HG03342 (cell line): ENCODE measurements at regions not wholly inside any gene's neighbourhood (a gene's known extent, or its start where the extent isn't known, plus 50 kb on each side); places are given as distances from the start of the nearest gene placed in this dataset.

Experiments used
- ATAC-seq: cut with Tn5 transposase; IDR thresholded peaks from one replicate; pipeline ENCODE4 v1.9.1; 2021; ENCODE audit warnings: mild to moderate bottlenecking, moderate library complexity; ENCODE audit not compliant: unreplicated experiment

DNA sequence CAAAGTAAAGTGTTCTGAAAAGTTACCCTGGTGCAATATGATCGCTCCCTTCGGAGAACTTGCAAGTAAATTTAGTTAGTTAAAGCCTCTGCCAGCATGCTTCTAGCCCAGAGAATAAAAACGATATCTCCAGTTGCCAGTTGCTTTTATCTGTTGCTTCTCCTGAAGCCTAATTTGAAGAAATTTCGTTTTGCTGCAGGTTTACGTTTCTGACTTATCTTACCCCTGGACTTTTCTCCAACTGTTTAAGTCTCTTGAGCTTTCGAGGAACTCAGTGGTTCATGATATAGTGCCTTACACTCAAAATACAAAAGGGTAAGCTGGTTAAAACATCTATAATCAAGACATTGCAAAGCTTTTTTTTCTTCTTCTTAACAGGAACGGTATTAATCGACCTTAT lies 131.1 kb downstream of the FAM161A start:
- ATAC-seq = no peak

DNA sequence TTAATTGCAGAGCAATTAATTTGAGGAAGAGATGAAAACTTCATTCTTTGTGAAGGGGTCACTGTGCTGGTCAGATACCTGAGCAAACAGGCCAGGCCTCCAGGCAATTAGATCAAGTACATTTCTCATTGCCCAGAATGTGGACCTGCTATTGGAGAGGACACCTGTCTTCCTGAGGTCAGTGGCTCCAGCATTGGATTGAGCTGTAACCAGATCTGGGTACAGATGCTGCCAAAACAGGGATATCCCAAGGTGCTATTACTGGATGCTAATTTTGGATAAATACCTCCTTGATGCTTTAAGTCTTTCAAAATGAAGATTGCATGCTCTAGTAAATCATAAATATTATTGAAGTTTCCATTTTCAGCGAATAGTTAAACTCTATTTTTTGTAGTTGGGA lies 131.5 kb downstream of the FAM161A start:
- no peak for ATAC-seq

DNA sequence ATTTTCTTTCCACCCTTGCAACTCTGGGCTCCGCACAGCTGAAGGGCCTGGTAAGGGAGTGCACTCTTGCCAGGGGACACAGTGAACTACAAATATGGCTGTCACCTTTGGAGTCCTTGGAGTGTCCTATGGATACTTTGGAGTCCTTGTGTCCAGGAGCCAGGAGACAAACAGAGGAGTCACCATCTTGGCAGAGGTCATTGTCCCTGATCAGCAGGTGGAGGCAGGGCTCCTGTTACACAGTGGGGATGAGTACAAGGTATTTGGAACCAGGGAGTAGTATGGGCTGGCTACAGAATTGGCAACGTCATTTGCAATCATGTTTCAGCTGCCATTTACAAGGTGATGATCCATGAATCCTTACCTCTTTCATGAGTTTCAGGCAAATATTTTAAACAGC lies 132.5 kb downstream of the FAM161A start:
- no peak for ATAC-seq

DNA sequence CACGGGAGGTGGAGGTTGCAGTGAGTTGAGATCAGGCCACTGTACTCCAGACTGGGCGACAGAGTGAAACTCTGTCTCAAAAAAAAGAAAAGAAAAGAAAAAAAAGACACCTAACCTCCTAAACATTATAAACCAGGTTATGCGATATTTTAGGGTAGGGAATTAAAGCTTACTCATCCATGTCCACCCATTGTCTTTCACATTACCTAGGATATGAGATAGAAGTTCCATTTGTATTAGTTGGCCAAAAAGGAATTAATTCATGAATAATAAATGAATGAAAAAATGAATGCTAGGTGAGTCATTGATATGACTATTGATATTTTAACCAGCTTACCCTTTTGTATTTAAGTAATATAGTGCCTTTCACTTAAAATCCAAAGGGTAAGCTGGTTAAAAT lies 132.9 kb downstream of the FAM161A start:
- no peak for ATAC-seq

DNA sequence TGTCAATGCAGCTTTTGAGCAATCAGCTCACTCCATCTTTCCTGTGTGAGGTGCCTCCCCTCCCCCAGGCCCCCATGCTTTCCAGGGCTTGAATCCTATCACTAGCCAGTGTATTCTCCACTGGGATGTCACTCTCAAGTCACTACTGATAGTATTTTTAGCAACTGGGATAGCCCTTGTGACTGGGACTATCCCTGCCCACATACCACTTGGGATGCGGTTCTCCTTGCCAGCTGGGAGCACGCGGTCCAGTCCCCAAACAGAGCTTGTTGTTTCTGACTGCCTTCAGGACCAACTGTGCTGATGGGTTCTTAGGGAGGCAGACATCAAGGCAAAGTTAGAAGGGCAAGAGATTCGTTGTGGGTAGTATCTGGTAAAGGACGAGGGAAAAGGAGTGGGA lies 134.9 kb downstream of the FAM161A start:
- ATAC-seq = no peak

DNA sequence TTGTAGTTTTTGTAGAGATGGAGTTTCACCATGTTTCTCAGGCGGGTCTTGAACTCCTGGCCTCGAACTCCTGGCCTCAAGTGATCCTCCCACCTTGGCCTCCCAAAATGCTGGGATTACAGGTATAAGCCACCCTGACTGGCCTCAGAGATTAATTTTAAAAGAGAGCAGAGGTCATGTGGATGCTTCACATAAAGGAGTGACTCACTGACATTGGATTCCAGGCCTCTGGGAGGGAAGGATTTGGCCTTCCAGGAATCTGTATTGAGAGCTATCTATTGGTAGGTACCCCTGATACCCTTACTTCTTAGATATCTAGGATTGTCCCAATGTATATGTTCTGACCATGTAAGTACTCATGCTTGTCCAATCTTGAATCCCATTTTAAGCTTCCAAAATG lies 138.4 kb downstream of the FAM161A start:
- no peak for ATAC-seq

DNA sequence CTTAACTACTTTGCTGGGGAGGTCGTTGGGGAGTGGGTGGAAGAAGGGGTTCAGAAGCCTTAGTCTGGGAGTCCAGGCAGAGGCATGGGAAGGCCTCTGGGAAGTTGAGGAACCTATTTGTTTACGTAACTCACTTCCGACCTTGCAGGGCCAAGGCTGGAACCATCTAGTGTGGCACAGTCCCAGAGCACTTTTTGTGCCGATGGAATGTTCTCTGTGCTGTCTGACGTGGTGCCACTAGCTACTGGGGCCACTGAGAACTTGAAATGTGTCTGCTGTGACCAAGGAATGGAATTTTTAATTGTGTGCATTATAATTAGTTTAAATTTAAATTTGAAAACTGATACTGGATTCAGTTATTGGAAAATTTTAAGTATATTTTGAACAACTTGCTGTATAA lies 139.7 kb downstream of the FAM161A start:
- no peak for ATAC-seq

DNA sequence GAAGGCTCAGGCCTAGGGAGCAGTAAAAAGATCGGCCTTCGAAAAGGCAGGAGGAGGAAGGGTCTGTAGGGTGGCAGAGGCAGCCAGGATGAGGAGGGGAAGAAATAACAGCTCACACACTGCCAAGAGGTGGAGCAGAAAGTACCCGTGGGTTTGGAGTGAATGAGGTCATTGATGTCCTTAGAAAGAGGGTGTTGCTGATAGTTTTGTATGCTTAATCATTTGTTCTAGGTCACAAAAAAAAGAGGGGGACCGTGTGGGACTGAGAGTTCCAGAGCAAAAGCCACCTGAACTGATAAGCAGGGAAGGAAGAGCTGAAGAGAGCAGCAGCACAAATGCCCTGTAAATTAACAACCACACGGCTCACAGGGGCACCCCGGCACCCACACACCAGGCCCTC lies 140.4 kb downstream of the FAM161A start:
- ATAC-seq = no peak

DNA sequence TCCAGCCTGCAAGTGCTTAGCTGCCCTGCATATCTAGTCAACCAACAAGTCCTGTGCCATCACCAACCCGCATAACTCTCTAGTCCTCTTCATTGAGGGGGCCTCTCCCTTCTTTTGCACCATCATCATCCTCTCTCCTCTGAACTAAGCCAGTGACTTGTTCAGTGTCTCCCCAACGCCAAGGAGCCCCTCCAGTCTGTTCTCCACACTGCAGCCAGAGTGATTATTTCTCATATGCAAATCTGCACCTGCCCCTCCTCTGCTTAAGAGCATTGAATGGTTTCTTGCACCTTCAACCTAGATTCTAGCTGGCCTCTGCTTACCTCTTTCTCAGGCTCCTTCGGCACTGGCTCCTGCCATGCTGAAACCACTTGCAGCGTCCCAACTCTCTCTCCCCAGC lies 141.8 kb downstream of the FAM161A start:
- no peak for ATAC-seq

DNA sequence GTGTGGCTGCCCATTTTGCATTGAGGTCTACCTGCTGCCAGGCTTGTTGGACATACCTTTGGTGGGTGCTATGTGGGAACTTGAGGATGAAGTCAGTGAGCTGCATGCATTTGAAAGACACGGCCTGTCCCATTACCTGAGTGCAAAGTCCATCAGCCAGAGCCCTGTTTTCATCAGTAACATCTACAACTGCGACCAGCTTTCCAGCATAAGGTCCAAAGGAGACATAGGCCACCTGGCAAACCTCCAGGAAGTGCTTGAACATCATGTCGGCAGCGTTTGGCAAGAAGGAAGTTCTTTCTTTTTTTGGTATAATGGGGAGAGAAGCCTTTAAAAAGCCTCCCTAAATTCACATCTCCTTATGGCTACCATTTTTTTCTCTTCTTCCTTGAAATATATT lies 143.1 kb downstream of the FAM161A start:
- ATAC-seq = no peak

DNA sequence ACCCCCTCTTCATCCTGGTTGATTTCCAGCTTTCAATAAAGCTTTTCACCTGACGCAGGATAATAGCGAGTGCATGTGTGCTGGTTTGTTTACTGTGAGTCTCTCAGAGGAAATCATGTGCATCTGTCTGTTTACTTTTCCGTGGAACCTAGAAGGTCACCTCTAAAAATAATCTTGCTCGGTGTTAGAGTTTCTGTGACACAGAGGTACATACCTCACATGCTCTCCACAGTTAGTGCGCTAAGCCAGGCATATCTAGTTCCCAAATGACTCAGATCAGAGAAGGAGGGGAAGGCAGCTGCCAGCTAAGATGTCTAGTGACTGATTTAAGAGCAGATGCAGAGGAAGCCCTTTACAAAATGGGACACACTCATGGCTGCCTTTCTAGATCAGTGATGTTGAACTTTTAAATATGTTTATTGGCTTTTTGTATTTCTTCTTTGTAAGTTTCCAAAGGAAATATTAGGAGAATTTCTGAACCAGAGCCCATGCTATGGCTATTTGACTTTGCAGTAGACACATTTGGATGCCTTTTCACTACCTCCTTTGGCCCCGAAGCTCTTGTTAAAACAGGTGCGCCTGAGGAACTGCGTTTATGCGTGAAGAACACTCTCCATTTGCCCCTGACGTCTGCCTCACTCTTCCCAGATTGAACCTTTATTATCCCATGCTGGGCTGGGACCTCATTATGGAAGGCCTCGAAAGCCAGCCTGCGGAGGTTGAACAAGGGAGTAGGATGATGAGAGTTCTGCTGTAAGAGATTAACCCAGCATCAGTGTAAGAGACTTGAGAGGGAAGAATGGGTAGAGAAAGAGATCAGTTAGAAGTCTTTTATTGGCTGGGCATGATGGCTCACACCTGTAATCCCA lies 145.6 kb downstream of the FAM161A start:
- peak; percentile 100 for ATAC-seq

DNA sequence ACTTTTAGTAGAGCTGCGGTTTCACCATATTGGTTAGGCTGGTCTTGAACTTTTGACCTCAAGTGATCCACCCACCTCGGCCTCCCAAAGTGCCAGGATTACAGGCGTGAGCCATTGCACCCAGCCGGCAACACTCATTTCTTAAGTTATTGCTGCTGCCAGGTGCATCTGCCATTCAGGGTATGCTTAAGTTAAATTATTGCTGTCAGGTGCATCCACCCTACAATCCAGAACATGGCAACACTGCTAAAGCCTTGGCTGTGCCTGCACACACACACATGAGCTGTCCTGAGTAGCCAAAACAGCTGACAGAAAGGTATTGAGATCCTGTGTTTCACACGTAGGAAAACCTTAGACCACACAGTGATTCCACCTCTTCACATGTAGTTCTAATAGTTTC lies 148.2 kb downstream of the FAM161A start:
- no peak for ATAC-seq

DNA sequence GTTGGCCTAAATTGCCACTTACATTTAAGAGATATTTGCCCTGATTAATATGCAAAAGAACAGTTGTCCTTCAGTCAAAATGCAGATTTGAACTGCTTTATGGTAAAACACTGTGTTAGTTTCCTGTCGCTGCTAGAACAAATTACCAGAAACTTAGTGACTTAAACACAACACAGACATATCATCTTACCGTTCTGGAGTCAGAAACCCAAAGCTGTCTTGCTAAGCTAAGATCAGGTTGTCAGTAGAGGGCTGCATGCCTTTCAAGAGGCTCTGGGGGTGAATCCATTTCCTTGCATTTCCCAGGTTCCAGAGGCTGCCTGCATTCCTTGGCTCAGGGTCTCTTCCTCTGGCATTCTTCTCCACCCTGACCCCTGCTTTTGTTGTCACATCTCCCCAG lies 149.5 kb downstream of the FAM161A start:
- ATAC-seq = no peak

DNA sequence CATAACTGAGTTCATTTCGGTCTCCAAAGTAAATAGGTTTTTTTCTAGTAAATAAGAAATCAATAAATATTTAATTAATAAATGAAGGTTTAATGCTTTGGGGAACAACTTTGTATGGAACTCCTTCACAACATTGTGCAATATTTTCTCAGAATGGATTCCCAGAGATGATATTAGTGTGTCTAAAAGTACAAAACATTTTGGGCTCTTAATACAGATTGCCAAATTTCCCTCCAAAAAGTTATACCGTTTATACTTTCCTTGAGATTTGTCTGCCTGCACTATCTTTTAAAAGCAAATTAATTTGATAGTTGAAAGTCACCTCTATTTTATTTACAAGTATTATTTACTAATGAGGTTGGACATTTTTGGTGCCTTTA lies 151.8 kb downstream of the FAM161A start:
- ATAC-seq = no peak

DNA sequence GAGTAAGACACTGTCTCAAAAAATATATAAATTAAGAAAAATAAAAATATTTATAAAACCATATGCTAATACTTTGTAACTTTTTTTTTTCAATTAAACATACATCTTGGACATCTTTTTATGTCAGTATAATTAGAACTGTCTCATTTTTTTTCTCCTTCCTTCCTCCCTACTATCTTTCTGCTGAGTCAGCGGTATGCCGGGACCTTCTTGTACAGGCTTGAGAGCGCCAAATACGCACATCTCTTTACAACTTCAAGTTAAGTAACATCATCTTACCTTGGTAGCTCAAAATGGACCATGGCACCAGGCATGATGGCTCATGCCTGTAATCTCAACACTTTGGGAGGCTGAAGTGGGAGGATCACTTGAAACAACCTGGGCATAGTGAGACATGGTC lies 153.4 kb downstream of the FAM161A start:
- no peak for ATAC-seq

DNA sequence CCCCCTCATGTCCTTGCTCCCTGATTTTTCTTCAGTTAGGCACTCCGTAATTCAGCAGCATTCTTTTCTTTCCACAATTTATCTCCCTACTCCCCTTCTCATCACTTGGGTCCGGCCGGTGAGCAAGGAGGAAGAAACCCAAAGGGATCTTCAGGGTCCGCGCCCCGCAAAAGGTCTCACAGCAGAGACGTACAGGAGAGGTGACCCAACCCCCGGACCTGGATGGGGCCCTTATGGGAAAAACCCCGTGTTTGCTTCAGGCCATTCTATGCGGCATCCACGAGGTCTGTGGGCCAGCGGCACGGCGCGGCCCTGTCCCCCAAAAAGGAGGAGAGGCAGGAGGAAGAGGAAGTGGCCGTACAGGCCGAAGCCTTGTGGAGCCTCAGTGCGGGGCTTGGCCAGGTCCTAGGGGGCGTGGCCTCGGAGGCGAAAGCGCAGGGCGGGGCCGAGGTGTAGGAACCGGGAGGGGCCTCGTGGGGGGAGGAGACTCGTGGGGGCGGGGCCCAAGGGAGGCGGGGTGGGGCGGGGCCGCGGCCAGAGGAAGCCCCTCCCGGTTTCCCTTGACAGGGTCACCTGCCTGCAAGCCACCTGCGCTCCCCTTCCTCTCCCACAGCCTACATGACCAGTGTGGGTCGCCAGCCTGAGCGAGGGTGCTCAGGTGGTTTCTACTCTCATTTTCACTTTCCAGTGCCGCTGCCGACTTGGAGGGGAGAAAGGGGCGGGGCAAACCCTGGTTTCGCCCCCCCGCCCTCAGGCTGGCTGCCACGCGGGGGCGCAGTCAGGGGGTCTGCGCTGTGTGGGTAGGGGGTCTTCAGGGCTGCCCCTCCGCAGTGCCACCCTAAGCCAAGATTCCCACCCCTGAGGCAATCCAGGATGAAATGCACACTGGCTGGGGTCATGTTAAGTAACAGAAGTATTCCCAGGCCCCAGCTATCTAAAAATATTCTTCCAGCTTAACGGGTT lies 156.4 kb upstream of the XPO1 start:
- ATAC-seq = peak; percentile 92

DNA sequence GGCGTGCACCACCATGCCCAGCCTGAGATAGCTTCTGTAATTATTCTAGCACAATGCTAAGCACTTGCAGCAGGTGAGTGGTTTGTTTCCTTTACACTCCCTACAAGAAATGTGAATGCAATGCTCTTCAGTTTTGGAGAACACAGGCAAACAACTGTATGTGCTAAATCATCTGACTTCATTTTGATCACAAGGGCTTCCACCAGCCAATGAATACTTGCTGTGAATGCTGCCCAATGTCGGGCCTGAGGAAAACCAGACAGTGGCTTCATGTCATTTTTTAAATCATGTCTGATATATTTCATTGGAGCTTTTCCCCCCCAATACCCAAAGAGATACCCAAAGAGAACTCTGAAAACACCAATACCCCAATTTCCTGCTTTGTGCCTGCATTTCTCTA lies 155.6 kb upstream of the XPO1 start:
- no peak for ATAC-seq

DNA sequence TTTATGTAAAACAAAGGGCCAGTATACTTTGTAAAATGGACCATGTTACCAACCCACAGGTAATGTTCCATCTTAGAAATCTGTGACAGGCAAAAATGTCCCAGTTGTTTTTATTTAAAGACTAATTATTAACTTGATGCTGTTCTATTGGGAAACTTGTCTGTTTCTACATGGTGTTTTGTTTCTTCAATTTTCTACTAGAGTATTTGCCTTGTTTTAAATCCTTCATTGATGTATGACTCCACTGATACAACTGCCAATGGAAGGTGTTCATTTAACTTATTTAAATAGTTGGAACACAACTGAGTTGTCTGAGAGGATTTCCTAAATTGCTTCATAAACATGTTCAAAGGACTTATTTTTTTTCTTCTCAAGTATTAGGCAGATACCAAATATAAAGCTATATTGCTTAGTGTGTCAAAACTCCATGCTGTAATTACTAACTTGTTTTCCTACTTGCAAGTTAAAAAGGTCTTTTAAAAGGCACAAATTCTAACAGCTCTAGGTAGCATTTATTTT lies 152.0 kb upstream of the XPO1 start:
- ATAC-seq = no peak

DNA sequence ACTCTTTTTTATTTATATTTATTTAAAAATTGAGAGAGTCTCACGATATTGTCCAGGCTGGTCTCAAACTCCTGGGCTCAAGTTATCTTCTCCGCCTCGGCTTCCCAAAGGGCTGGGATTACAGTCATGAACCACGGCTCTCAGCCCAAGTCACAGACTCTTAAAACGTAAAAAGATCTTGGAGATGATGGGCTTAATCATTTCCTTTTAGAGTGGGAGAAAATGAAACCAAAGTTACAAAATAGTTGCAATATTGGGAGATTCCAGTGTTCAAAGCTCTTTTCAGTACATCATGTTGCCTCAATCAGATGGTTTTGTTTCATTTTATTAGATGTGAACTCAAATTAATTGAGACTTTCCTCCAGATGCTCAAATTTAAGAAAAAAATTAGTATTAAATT lies 151.4 kb upstream of the XPO1 start:
- no peak for ATAC-seq

DNA sequence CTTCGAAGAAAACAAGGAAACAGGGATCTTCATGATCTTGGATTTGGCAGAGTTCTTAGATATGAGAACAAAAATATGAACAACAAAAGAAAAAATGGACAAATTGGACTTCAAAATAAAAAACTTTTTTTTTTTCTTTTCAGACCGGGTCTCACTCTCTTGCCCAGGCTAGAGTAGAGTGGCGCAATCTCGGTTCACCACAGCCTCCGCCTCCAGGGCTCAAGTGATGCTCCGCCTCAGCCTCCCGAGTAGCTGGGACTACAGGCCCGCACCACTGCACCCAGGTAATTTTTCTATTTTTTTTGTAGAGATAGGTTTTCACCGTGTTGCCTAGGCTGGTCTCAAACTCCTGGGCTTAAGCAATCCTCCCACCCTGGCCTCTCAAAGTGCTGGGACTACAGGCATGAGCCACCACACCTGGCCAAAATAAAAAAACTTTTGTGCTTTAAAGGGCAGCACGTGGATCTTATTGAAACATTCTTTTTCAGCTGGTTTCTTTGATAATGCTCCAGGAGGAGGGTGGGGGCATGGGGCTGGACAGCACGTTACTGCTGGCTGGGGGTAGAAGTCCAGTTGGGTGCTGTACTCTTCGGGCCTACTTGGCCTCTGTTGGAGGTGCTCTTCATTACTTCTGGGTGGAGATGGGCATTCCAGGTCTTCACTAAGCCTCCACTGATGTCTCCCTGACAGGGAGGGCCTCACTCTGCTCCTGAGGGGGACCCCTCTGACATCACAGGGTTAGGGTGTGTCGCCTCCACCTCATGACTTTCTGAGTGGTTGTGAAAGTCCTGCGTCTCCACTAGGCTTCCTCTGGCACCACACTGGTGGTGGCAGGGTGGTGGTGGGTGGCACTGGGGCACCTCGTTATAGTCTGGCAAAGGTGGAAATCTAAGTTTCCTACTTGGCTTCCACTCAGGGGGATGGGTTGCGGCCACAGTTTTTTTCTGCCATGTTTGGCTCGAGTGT lies 150.5 kb upstream of the XPO1 start:
- ATAC-seq = no peak

DNA sequence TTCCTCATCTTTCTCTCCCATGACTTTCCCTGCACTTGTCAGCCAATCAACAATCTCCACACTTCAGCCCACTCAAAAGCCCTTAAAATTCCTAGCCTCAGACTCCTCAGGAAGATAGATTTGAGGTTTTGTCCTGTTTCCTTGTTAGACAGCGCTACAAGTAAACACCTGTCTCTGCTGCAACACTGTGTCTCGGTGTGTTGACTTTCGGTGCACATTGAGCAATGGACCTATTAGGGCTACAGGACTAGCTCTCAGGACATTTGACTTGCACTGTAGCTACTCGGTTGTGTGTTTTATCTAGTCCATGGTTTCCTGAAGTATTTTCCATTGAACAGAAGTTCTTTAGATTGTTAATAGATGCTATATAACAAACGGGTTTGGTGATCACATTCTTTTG lies 140.9 kb upstream of the XPO1 start:
- ATAC-seq = no peak
